ENCODE measurements at regions not wholly inside any gene's neighbourhood (a gene's known extent, or its start where the extent isn't known, plus 50 kb on each side); places are given as distances from the start of the nearest gene placed in this dataset.
"Not testable (repeated sequence)": the region's sequence is repeated elsewhere in the genome, so short reads cannot be mapped to it uniquely, and the experiment has no call there.

DNA sequence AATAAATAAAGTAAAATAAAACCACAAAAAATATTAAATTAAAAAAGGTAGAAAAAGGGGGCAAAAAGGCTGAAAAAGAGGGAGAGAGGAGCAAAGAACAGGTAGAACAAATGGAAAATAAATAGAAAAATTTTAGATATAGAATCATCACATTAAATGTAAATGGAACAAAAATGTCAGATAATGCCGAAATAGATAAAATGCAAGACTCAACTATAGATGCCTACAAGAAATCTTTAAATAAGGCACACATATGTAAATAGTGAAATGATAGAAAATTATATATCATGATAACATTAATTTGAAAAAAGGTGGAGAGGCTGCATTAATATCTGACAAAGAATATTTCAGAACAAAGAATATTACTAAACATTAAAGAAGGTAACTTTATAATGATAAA lies 477.1 kb upstream of the SPRY2 start:
- H3K9me3 ChIP-seq (ENCODE audit: control insufficient read depth, insufficient read depth, low read depth, low read length) = no peaks in the 10 kb centered on the region
- POLR2A ChIA-PET = no interaction called here
- no peak overlapping the region for H3K4me3 ChIP-seq (ENCODE audit: low read depth, low read length)
- H3K4me1 ChIP-seq (ENCODE audit: control insufficient read depth, insufficient read depth, low read length) = no peaks in the 10 kb centered on the region
- CTCF ChIA-PET = no interaction called here
- no peaks in the 10 kb centered on the region for H3K36me3 ChIP-seq (ENCODE audit: control insufficient read depth in 2 of 2, insufficient read depth in 1 of 2, low read length in 2 of 2)
- no peak overlapping the region for H3K27ac ChIP-seq (ENCODE audit: extremely low read depth, low read depth, low read length)
- peak; percentile 29 for TF ChIP-seq SETDB1 (IDR thresholded peaks at IDR 0.05; ENCODE audit: insufficient read length, low read length)
- no peak for TF ChIP-seq ZEB2 (tag by site-specific recombination; IDR thresholded peaks at IDR 0.05)

GRCh38 chr13:80814541-80814940 lies 473.6 kb upstream of the SPRY2 start:
- TF ChIP-seq ZNF148 (tag by site-specific recombination; IDR thresholded peaks at IDR 0.05; ENCODE audit: borderline replicate concordance) = no peak
- no peak for TF ChIP-seq BCL11B (tag by site-specific recombination; IDR thresholded peaks at IDR 0.05; ENCODE audit: low read depth)
- TF ChIP-seq ZNF626 (tag by site-specific recombination; IDR thresholded peaks at IDR 0.05) = no peak
- no peak for TF ChIP-seq MEIS1 (CRISPR knock-in tag; IDR thresholded peaks at IDR 0.05; ENCODE audit: borderline replicate concordance)
- TF ChIP-seq OSR2 (tag by site-specific recombination; IDR thresholded peaks at IDR 0.05) = no peak
- no peak for TF ChIP-seq ZNF280C (tag by site-specific recombination; IDR thresholded peaks at IDR 0.05)
- TF ChIP-seq HOXA7 (CRISPR knock-in tag; IDR thresholded peaks at IDR 0.05; ENCODE audit: borderline replicate concordance) = no peak
- no peak for TF ChIP-seq ZNF266 (tag by site-specific recombination; IDR thresholded peaks at IDR 0.05; ENCODE audit: low read depth)
- Histone ChIP-seq H3K27ac (ENCODE audit: extremely low read depth, low read depth, low read length) (no peak overlapping the region), H3K9me3 (ENCODE audit: control insufficient read depth, insufficient read depth, low read depth, low read length) (no peaks in the 10 kb centered on the region), H3K4me1 (ENCODE audit: control insufficient read depth, insufficient read depth, low read length) (no peaks in the 10 kb centered on the region), H3K36me3 (ENCODE audit: control insufficient read depth in 2 of 2, insufficient read depth in 1 of 2, low read length in 2 of 2) (no peaks in the 10 kb centered on the region), H3K4me3 (ENCODE audit: low read depth, low read length) (no peak overlapping the region)
- POLR2A ChIA-PET = no interaction called here
- CTCF ChIA-PET = no interaction called here

GRCh38 chr13:80810294-80810693 lies 469.4 kb upstream of the SPRY2 start:
- H3K36me3 ChIP-seq (ENCODE audit: control insufficient read depth in 2 of 2, insufficient read depth in 1 of 2, low read length in 2 of 2); POLR2A ChIA-PET; H3K9me3 ChIP-seq (ENCODE audit: control insufficient read depth, insufficient read depth, low read depth, low read length); H3K4me3 ChIP-seq (ENCODE audit: low read depth, low read length); CTCF ChIA-PET; H3K4me1 ChIP-seq (ENCODE audit: control insufficient read depth, insufficient read depth, low read length); H3K27ac ChIP-seq (ENCODE audit: extremely low read depth, low read depth, low read length): not testable (repeated sequence)

GRCh38 chr13:80802946-80803345 lies 462.0 kb upstream of the SPRY2 start:
- no peak for TF ChIP-seq KLF10 (tag by site-specific recombination; IDR thresholded peaks at IDR 0.05)
- CTCF ChIA-PET = interaction anchor here (0.5 to 0.6 kb wide), 2 partner anchors 28 to 1934 kb away, joined by 3 to 4 read pairs; no protein-coding TSS in a partner anchor

More at GRCh38 chr13:80802946-80803345, 462.0 kb upstream of the SPRY2 start:
- POLR2A ChIA-PET = no interaction called here
- Histone ChIP-seq H3K4me1 (ENCODE audit: control insufficient read depth, insufficient read depth, low read length) (no peaks in the 10 kb centered on the region), H3K27ac (ENCODE audit: extremely low read depth, low read depth, low read length) (no peak overlapping the region), H3K9me3 (ENCODE audit: control insufficient read depth, insufficient read depth, low read depth, low read length) (no peaks in the 10 kb centered on the region), H3K4me3 (ENCODE audit: low read depth, low read length) (no peak overlapping the region), H3K36me3 (ENCODE audit: control insufficient read depth in 2 of 2, insufficient read depth in 1 of 2, low read length in 2 of 2) (no peaks in the 10 kb centered on the region)
